ENCODE measurements at regions not wholly inside any gene's neighbourhood (a gene's known extent, or its start where the extent isn't known, plus 50 kb on each side); places are given as distances from the start of the nearest gene placed in this dataset.

GRCh38 chr16:54231919-54232318, 54.7 kb downstream of the IRX3 start:
- no peak for DNase-seq

- no peak for DNase-seq
Observed at GRCh38 chr16:54231336-54231735, 55.3 kb downstream of the IRX3 start.

- no peak for DNase-seq
Observed at GRCh38 chr16:54228325-54228724, 58.3 kb downstream of the IRX3 start.

DNA sequence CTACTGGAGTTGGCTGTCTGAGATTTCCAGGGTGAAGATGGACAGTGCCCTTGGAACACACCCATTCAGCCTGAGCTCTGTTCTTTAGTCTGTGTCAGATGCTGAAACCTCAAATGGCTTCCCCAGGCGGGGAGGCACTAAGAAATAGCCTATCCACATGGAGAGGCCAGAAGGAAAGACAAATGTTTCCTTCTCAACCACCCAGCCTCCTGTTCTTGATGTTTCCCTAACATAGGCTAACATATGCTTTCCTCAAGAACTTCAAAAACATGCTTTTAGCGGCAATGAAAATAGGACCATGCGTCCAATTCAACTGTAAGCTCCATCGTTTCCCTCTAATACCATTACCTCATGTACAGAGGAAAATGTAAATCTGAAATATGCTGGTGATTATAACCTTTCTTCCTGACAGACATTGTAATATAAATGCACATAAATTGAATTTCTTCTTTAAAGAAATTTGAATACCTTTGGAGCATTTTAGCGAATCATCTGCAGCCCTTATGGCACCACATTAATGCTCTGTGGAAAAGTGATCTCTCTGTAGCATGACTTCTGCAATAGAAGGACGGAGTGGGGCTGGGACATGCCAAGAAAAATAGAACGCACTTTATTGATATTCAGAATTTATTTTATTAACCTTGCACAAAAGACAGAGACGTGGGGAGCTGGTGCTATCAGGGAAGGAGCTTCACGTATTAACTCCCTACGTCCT, 60.1 kb downstream of the IRX3 start:
- no peak for DNase-seq

DNA sequence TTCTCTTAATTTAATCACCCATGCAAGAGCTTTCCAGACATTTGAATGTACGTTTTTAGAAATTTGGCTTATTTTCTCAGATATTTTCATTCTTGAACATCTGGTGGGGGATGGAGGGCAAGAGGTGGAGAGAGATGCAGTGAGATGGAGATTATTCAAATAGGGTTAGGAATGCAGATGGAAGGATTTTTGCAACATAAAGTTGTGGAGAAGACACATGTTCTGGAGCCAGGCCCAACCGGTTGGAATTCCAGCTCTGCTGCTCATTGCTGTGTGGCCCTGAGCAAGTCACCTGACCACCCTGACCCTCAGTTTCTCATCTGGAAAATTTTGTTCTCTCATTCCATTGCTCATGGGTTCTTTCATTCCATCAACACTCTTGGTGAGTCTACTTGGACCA, 66.9 kb downstream of the IRX3 start:
- DNase-seq = no peak

DNA sequence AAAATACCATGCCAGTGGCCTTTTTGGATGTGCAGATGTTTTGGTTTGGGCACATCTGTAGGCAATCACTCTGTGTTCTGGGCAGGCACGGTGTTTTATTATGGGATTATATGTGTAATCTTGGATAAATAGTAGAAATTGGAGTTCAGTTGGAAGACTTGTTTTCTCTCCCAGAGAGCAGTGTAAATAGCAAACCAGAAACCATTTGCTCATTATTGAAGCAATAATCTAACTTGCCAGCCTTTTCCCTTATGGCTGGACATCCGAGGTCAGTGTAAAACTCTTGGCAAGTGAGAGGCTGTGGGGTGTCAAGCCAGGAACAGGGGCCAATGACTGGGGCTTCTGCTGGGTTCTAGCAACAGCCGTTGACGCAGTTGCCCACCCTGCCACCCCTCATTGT, 69.9 kb downstream of the IRX3 start:
- DNase-seq = no peak

GRCh38 chr16:54216268-54216667, 70.3 kb downstream of the IRX3 start:
- no peak for DNase-seq

DNA sequence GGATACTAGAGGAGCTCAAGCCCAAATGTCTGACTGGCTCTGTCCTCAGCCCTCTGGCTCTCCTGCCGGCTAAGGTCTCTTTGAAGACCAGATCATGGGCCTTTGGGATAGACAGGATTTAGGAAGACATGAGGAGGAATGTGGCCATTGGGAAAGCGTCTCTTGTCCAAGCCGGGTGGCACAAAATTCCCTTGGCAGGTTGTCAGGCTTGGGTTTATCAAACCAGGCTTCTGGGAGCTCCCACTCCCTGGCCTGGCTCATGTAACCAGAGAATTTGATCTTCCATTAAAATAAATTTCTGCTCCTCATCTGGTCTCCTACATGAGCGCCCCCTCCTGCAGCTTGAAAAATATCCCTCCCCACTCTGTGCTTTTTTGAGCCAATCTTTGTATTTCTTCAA, 71.1 kb downstream of the IRX3 start:
- DNase-seq = no peak

DNA sequence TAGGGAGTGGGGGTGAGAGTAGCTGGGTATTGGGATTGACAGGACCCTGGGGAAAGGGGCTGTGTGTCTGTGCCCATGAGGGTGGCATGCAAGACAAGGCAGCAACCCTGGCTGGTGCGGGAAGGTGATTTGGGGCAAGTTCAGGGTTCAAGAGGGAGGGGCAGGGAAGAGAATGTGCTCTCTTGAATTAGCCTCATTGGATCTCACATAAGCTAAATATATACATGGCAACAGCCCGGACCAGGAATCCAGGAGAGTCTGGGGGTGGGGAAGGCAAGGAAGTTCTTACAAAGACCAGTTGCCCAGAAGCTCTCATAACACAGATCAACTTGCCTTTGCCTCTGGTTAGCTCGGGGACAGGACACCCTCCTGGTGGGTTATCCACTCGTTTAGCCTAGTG, 73.3 kb downstream of the IRX3 start:
- no peak for DNase-seq

DNA sequence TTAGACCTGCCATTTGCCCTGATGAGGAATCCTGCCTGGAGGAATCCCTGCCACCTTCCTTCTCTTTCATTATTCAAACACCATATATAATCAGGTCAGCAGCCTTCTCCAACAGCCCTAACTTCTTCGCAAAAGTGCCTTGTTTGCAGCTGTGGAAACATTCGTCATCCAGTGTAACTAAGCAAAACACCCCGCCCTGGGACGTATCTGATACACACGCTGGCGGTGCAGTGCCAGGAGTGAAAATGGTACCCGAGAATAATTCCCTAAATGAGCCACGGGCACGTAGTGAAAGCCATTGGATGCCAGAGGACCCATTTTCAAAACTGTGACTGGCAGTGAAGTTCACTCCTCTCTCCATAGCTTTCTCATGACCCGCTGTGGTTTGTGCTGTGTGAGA, 73.7 kb downstream of the IRX3 start:
- no peak for DNase-seq

DNA sequence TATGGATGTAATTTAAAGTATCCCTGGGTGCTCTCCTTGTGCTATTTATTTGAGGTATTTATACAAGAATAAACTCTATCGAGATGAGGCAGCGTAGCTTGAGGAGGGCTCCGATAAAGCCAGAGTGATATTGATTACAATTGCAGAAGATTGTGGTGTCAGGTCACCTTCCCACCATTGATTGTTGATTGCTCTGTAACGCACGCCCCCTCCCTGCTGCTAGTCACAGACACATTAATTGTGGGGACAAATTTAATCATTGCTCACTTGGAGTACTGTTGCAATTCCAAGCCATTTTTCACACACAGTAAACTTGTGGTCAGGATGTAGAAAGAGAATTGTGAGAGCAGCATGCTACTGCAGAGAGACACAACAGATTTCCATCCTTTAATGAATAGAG, 75.4 kb downstream of the IRX3 start:
- DNase-seq = no peak

- peak; percentile 3 for DNase-seq
Observed at GRCh38 chr16:54210452-54211125, 76.0 kb downstream of the IRX3 start.

DNA sequence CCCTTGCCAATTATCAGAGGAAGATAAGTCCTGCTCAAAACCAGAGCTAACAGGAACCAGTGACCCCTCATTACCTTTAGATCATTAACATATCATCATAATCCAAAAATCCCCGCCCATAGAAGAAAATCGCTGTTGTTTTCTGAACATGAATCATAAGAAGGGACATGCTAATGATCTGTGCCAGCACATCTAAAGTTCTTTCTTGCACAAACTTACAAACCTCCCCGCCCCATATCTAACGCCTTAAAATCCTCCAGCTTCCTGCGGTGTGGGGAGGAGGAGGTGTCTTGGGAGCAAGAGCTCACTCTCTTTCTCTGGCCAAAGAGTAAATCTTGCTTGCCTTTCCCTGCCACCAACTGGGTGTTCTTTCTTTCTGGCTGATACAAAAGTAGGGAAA, 78.3 kb downstream of the IRX3 start:
- no peak for DNase-seq

DNA sequence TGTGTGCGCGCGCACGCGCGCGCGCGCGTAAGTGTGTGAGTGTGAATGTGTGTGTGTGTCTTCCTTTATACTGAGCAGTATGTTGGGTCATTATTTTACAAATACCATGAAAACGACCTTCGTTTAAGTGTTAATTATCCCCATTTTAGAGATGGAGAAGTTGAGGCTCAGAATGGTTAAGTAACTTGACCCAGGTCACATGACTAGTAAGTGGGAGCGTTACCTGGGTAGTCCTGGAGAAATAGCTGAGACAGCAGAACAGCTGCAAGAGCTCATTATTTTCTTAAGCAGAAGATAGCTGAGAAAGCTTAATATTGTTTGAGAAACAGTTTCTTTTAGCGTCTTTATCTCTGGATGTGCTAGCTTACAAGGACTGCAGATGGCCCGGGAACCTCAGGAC, 78.8 kb downstream of the IRX3 start:
- DNase-seq = no peak

DNA sequence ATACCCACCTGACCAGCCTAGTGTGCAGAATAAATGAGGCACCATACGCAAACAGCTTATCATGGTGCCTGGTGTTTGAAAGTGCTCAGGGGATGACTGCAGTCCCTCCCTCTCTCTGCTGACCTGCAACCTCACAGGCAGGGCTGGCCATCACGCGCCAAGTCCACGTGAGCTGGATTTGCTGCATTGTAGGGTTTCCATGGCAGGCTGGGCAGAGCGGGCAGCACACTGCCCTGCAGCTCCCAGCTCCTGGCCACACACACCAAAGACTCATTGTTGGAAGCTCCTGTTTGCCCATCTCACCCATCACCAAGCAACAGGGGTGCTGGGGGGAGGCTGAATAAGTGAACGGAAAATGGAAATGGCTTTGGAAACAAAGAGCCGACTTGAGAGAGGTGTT, 81.8 kb downstream of the IRX3 start:
- DNase-seq = no peak

DNA sequence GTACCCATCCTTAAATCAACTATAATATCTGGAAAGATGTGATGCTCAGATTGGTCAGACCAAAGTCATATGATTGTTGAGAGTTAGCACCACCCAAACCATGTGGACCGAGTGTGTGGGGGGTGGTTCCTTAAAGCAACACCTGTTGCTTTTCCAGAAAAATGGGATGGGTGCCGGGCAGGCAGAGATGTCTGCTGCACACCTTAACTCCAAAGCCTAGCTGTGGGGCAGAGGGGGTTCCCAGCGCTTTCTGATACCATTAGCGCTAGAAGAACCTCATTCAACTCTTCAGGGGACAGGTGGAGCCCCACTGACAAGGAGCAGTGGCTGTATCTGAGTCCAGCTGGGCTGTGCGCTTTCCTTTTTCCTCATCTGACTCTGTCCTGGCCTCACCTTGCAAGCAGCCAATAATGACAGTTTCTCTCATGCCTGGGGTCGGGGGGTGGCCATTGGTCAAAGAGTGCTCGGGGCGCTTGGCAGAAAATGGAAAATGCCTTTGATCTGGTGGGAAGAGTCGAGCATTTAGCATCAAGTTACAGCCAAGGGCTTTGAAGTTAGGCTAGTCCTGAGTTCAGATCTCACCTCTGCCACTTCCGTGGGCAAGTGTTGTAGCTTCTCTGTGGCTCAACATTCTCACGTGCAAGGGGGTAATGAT, 82.6 kb downstream of the IRX3 start:
- no peak for DNase-seq

GRCh38 chr16:54203384-54203783, 83.2 kb downstream of the IRX3 start:
- DNase-seq = no peak
